Brain microvascular endothelial cell (primary cell): ENCODE measurements at regions not wholly inside any gene's neighbourhood (a gene's known extent, or its start where the extent isn't known, plus 50 kb on each side); places are given as distances from the start of the nearest gene placed in this dataset.

ENCODE experiments used
- DNase-seq: peaks from one replicate; pipeline ENCODE4 v3.0.0-alpha.2; 2020
- H3K27ac ChIP-seq: fragments of 250-450 bp; sonication (Bioruptor Pico); 2 replicates; pipeline ENCODE4 v1.5.1; 2020; ENCODE audit warnings: mild to moderate bottlenecking, moderate library complexity
- H3K27me3 ChIP-seq: fragments of 250-450 bp; sonication (Bioruptor Pico); replicated peaks from 2 replicates; pipeline ENCODE4 v1.5.1; 2020; ENCODE audit warnings: mild to moderate bottlenecking
- H3K36me3 ChIP-seq: fragments of 250-450 bp; sonication (Bioruptor Pico); replicated peaks from 2 replicates; pipeline ENCODE4 v1.5.1; 2020; ENCODE audit warnings: mild to moderate bottlenecking
- H3K4me3 ChIP-seq: 2 replicates; pipeline ENCODE4 v1.5.1; 2011; ENCODE audit warnings: low read depth, mild to moderate bottlenecking, control low read depth, low read length, moderate library complexity
- in situ Hi-C: cut with HindIII; loops from 2 replicates; pipeline ENCODE4 v1.10.0; 2017; ENCODE audit warnings: low sequenced_read_pairs, low pct_ligation_motif_present
- TF ChIP-seq, protein P1 (sequence below): IDR thresholded peaks from 2 replicates; pipeline ENCODE4 v1.5.1; 2011; ENCODE audit warnings: low read depth, mild to moderate bottlenecking, moderate library complexity, low read length, control low read depth, inconsistent platforms; ENCODE audit errors: missing control alignments

DNA sequence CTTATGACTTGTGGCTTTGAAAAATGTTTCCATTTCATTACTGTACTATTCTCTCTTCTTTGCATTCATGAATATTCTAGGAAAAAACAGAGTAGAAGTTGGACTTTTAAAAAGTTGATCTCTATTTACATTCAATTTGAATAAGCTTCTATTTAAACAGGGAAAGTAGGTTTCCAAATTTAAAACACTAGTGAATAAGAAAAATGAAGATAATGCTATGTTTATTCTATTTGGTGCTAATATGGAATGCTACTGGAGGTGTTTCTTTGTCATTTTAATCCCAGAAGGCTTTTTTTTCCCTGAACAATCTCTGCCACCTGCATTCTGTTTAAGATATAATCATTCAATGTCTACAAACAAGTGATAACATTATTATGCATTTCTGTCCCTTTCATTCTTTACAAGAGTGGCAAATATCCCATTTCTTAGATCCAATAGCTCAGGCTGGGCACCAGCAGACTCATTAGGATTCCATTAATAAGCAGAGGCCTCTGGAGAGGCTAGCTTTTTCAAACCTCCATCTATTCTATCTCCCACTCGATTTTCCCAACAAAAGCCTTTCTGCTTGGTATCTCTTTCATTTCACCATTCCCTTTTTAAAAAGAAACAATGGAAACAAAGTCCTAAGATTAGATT is 1001.6 kb upstream of the CDH8 start:
- no peak for DNase-seq
- H3K36me3 ChIP-seq: no peaks in the 10 kb centered on the region
- H3K27me3 ChIP-seq: no peaks in the 10 kb centered on the region
- in situ Hi-C loops: no loop called here
- H3K27ac ChIP-seq: no peak overlapping the region
- TF ChIP-seq, protein P1, sequence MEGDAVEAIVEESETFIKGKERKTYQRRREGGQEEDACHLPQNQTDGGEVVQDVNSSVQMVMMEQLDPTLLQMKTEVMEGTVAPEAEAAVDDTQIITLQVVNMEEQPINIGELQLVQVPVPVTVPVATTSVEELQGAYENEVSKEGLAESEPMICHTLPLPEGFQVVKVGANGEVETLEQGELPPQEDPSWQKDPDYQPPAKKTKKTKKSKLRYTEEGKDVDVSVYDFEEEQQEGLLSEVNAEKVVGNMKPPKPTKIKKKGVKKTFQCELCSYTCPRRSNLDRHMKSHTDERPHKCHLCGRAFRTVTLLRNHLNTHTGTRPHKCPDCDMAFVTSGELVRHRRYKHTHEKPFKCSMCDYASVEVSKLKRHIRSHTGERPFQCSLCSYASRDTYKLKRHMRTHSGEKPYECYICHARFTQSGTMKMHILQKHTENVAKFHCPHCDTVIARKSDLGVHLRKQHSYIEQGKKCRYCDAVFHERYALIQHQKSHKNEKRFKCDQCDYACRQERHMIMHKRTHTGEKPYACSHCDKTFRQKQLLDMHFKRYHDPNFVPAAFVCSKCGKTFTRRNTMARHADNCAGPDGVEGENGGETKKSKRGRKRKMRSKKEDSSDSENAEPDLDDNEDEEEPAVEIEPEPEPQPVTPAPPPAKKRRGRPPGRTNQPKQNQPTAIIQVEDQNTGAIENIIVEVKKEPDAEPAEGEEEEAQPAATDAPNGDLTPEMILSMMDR: no peak
- H3K4me3 ChIP-seq: no peak overlapping the region

DNA sequence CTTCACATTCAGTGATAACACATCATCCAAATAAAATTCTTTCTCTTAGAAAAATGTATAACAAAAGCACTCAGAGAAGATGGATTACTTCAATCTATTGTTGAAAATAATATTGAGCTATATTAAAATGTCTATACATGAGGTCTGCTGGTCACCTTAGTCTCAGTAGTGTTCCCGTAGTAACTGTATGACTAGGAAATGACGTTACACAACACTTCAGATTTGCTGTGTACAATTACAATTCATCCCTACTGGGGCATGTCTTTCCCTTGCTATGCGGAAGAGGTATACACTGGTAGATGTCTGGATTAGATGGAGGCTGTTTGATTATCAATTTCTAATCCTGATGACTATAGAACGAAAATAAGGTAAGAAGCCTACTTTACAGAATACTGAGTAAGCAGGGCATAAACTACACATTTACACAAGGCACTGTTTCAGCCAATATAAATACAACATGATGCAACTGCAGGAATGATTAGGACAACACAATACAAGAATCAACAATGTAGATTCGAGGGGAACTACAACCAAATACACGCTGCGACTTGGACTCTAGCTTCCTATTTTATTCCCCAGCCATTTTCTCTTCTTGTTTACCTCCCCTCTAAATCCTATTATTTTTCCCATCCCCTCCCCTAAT is 982.5 kb upstream of the CDH8 start:
- no peak for DNase-seq
- TF ChIP-seq, protein P1: no peak
- Histone ChIP-seq H3K27ac (no peak overlapping the region), H3K36me3 (no peaks in the 10 kb centered on the region), H3K27me3 (no peaks in the 10 kb centered on the region), H3K4me3 (no peak overlapping the region)
- in situ Hi-C loops: no loop called here

GRCh38 chr16:63008688-63009087 is 972.5 kb upstream of the CDH8 start:
- in situ Hi-C loops: no loop called here
- Histone ChIP-seq H3K4me3 (no peak overlapping the region), H3K27ac (no peak overlapping the region), H3K36me3 (no peaks in the 10 kb centered on the region), H3K27me3 (no peaks in the 10 kb centered on the region)
- DNase-seq: no peak
- TF ChIP-seq, protein P1: no peak

DNA sequence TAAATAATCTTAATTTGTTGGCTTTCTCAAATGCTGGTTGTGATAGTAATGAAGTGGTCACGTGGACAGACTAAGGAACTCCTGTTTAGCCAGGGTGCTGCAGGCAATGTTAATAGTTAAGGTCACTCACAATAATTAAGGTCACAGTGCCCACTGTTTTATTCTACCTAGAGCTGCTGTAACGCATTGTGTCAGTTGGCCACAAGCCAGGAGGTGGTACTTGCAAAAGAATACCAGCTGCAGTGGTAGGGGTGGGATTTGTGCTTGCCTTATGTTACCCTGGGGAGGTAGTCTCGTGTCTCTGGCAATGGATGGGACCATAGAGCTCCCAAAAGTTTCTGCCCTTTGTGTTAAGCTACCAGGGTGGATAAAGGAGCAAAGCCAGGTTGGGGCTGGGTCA is 969.1 kb upstream of the CDH8 start:
- H3K27me3 ChIP-seq: no peaks in the 10 kb centered on the region
- in situ Hi-C loops: no loop called here
- no peak overlapping the region for H3K4me3 ChIP-seq
- H3K27ac ChIP-seq: no peak overlapping the region
- no peaks in the 10 kb centered on the region for H3K36me3 ChIP-seq
- TF ChIP-seq, protein P1: no peak
- no peak for DNase-seq

DNA sequence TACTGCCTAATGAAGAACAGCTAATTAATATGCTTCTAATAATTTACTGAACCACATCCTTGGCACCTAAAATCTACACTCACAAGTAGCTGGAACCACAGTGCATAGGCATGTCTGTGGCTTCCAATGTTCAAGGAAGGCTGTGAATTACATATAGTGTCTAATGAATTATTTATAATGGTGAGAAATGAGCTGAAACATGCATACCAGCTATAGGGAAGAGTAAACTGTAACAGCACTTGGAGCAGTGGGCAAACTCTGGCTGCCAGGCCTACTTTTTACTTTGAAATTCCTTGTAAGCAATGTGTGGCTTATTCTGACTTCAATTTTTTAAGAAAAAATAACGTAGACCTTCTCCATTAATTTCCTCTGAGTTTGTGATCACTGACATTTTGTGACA is 953.2 kb upstream of the CDH8 start:
- TF ChIP-seq, protein P1: no peak
- DNase-seq: no peak
- H3K36me3 ChIP-seq: no peaks in the 10 kb centered on the region
- H3K27ac ChIP-seq: no peak overlapping the region
- H3K4me3 ChIP-seq: no peak overlapping the region
- no peaks in the 10 kb centered on the region for H3K27me3 ChIP-seq
- in situ Hi-C loops: no loop called here

DNA sequence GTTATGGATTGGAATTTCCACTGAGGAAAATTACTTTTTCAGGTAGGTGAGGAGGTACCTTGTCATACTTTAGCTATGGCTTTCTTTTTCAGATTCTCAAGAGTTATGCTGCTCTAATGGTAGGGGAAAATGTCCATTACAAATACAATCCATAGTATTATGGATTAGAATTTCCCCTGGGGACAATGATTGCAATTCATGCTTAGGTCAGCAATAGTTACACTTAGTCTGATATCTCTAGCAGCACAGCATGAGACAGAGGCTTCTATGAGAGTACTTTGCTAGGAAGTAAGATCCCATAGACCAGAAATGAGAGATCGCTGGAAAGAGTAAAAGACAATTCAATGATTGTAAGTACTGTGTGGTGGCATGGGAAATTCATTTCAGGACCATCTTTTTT is 949.5 kb upstream of the CDH8 start:
- no peak for DNase-seq
- Histone ChIP-seq H3K27ac (no peak overlapping the region), H3K4me3 (no peak overlapping the region), H3K27me3 (no peaks in the 10 kb centered on the region), H3K36me3 (no peaks in the 10 kb centered on the region)
- TF ChIP-seq, protein P1: no peak
- in situ Hi-C loops: no loop called here
